ENCODE measurements at regions not wholly inside any gene's neighbourhood (a gene's known extent, or its start where the extent isn't known, plus 50 kb on each side); places are given as distances from the start of the nearest gene placed in this dataset.
"Not testable (repeated sequence)": the region's sequence is repeated elsewhere in the genome, so short reads cannot be mapped to it uniquely, and the experiment has no call there.

DNA sequence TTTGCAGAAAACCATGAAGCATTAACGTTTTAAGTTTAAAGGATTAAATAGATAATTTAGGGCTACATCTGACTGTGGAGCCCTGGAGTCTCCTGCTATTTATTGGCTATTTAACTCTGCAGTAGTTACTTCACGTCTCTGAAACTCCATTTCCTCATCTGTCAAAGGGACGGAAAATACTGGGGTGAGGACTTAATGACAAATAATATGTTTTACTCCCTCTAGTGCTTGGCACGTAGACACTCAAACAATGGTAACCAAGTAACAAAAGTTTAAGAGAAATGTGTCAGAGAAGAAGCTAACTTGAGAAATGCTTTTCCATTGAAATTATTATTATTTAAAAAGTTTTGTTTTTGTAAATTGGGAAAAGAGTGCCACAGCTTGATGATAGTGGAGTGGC is 130.7 kb upstream of the RCN1 start:
- Mint-ChIP-seq H3K27ac (no peak overlapping the region), H3K4me1 (peaks cover 0 to 2% of the 10 kb centered on the region in 2 donors), H3K36me3 (no peaks in the 10 kb centered on the region), H3K9me3 (peaks cover 0 to 3% (median 0%) of the 10 kb centered on the region in 6 donors), H3K27me3 (ENCODE audit: low read depth in 3 of 3) (peaks cover 0 to 3% (median 2%) of the 10 kb centered on the region in 3 donors), H3K4me3 (no peak overlapping the region)
- no peak for DNase-seq

DNA sequence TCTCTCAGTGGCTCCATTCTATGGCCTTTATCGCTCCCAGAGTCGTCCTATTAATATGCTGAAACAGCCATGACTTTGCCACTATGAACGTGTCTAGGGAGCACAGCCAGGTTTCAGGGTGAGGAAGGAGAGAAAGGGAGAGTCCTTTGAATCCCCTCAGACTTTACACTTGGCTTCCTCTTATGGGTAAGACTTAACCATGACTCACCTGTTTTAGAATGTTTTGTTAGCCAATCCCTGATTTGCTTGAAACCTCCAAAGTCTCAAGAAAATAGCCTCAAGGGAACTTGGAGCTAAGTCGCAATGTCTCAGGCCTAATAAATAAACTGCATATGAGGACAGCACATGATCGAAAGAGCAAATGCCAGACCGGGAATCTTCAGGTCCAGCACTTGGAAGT is 131.2 kb upstream of the RCN1 start:
- H3K27ac Mint-ChIP-seq, result no peak overlapping the region
- H3K27me3 Mint-ChIP-seq (ENCODE audit: low read depth in 3 of 3), result peaks cover 0 to 6% (median 2%) of the 10 kb centered on the region in 3 donors
- H3K36me3 Mint-ChIP-seq, result no peaks in the 10 kb centered on the region
- no peak overlapping the region for H3K4me3 Mint-ChIP-seq
- H3K4me1 Mint-ChIP-seq, result peaks cover 0 to 2% of the 10 kb centered on the region in 2 donors
- no peak for DNase-seq
- H3K9me3 Mint-ChIP-seq, result peaks cover 0 to 3% (median 0%) of the 10 kb centered on the region in 6 donors

- H3K4me1 Mint-ChIP-seq, result peaks cover 0 to 2% of the 10 kb centered on the region in 2 donors
- peaks cover 0 to 2% (median 0%) of the 10 kb centered on the region in 6 donors for H3K9me3 Mint-ChIP-seq
- H3K27ac Mint-ChIP-seq, result no peak overlapping the region
- no peak overlapping the region for H3K4me3 Mint-ChIP-seq
- peak; percentile 17 to 44 (median 35) for DNase-seq
- H3K36me3 Mint-ChIP-seq, result no peaks in the 10 kb centered on the region
- H3K27me3 Mint-ChIP-seq (ENCODE audit: low read depth in 3 of 3), result peaks cover 2 to 6% (median 3%) of the 10 kb centered on the region in 3 donors
These were observed 132.7 kb upstream of the RCN1 start for GRCh38 chr11:31958076-31958735.

- Mint-ChIP-seq H3K9me3 (peaks cover 0 to 1% (median 0%) of the 10 kb centered on the region in 6 donors), H3K27me3 (ENCODE audit: low read depth in 3 of 3) (peaks cover 2 to 6% (median 3%) of the 10 kb centered on the region in 3 donors), H3K27ac (no peak overlapping the region), H3K36me3 (no peaks in the 10 kb centered on the region), H3K4me1 (peaks cover 0 to 2% of the 10 kb centered on the region in 2 donors), H3K4me3 (no peak overlapping the region)
- no peak for DNase-seq
These were observed 133.2 kb upstream of the RCN1 start for GRCh38 chr11:31957674-31958073.

DNA sequence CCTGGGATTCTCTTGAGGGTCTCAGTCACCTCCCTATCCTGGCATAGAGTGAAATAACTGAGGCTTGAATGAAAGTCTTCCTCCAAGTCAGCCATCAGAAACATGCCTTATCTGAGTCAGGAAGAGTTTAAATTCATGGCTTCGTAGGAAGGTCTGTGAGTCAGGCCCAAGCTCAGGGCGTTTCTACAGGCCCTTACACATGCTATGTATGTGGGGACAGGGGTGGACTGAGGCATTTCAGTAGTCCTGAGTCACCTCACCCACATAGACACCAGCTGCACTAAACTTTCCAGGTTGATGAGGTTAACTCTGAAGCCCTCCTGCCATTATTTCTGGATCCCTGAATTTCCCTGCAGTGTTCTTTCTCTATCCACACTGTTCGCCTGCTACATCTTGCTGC is 134.6 kb upstream of the RCN1 start:
- no peaks in the 10 kb centered on the region for H3K9me3 Mint-ChIP-seq
- H3K36me3 Mint-ChIP-seq, result no peaks in the 10 kb centered on the region
- H3K27me3 Mint-ChIP-seq (ENCODE audit: low read depth in 3 of 3), result peaks cover 2 to 11% (median 3%) of the 10 kb centered on the region in 3 donors
- no peak overlapping the region for H3K4me3 Mint-ChIP-seq
- DNase-seq, result no peak
- H3K4me1 Mint-ChIP-seq, result peaks cover 0 to 2% of the 10 kb centered on the region in 2 donors
- H3K27ac Mint-ChIP-seq, result peak overlapping the region in 1 of 6 donors; percentile 12

GRCh38 chr11:31955838-31956237 is 135.0 kb upstream of the RCN1 start:
- H3K4me3 Mint-ChIP-seq, result no peak overlapping the region

GRCh38 chr11:31953803-31954327 is 137.0 kb upstream of the RCN1 start:
- Mint-ChIP-seq H3K4me3 (no peak overlapping the region), H3K36me3 (no peaks in the 10 kb centered on the region), H3K27ac (no peak overlapping the region), H3K4me1 (peaks cover 14 to 18% of the 10 kb centered on the region in 2 donors), H3K27me3 (ENCODE audit: low read depth in 3 of 3) (peaks cover 0 to 11% (median 3%) of the 10 kb centered on the region in 3 donors), H3K9me3 (peaks cover 0 to 2% (median 0%) of the 10 kb centered on the region in 6 donors)
- DNase-seq, result no peak

More at GRCh38 chr11:31955838-31956237, 135.0 kb upstream of the RCN1 start:
- H3K27me3 Mint-ChIP-seq (ENCODE audit: low read depth in 3 of 3), result peaks cover 2 to 11% (median 3%) of the 10 kb centered on the region in 3 donors
- no peak overlapping the region for H3K27ac Mint-ChIP-seq
- DNase-seq, result no peak
- H3K9me3 Mint-ChIP-seq, result no peaks in the 10 kb centered on the region
- H3K4me1 Mint-ChIP-seq, result peaks cover 0 to 2% of the 10 kb centered on the region in 2 donors
- H3K36me3 Mint-ChIP-seq, result no peaks in the 10 kb centered on the region

- H3K4me1 Mint-ChIP-seq, result peaks cover 14 to 18% of the 10 kb centered on the region in 2 donors
- H3K9me3 Mint-ChIP-seq; H3K36me3 Mint-ChIP-seq; H3K27me3 Mint-ChIP-seq (ENCODE audit: low read depth in 3 of 3); DNase-seq: not testable (repeated sequence)
- H3K4me3 Mint-ChIP-seq, result peak overlapping the region in 2 of 5 donors; percentile 15 to 46
- H3K27ac Mint-ChIP-seq, result peak overlapping the region; percentile 1 to 65 (median 48)
These were observed 138.6 kb upstream of the PAX6 start for GRCh38 chr11:31949733-31950200.

DNA sequence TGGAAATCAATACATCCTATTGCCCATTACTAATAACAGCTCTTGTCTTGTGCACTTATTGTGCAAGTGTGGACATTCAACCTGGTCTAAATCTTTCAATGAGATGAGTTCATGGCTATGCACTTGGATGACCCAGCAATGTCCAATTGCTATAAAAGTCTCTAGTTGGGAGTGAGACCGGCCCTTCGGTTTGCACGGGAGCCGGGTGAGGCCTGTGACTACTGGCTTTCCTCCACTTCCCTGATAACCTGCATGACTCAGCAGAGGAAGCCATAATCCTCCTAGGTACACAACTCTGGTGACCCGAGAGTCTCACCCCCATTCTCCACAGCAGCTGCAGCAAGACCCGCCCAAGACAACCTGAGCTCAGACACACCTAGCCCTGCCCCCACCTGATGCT is 135.9 kb upstream of the PAX6 start:
- no peak overlapping the region for H3K27ac Mint-ChIP-seq
- no peaks in the 10 kb centered on the region for H3K36me3 Mint-ChIP-seq
- no peak for DNase-seq
- peaks cover 0 to 2% (median 0%) of the 10 kb centered on the region in 3 donors for H3K27me3 Mint-ChIP-seq (ENCODE audit: low read depth in 3 of 3)
- peaks cover 0 to 5% (median 0%) of the 10 kb centered on the region in 6 donors for H3K9me3 Mint-ChIP-seq
- no peak overlapping the region for H3K4me3 Mint-ChIP-seq
- peaks cover 14 to 26% of the 10 kb centered on the region in 2 donors for H3K4me1 Mint-ChIP-seq

DNA sequence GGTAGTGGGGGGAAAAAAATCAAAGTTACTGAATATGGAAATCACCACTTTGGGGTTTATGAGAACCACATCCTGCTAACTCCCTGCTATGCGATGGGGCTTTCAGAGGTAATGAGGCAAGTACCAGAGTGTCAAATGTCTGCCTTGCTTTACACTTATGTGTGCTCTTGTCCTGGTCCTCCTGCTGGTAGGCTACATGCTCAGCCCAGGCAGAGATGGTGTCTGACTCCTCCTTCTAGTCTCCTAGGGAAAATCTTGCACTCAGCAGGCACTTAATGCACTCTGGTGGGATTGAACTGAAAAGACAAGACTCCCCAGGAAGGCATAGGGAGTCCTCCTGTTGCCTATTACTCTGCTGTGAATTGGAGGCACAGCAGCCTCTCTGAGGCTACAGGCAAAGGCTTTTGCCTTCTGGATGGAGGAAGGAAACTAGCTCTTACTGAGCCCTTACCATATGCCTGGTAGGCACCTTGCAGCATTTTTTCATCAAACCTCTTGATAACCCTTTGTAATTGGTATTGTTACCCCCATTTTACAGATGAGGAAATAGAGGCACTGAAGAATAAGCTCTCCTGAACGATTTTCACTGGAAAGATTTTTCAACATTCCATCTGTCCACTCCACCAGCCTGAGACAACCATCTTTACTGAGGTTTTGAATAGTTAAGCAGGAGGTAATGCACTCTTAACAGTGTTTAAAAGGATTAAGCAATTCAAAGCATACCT is 132.1 kb upstream of the PAX6 start:
- Mint-ChIP-seq H3K4me3 (no peak overlapping the region), H3K9me3 (peaks cover 0 to 3% (median 0%) of the 10 kb centered on the region in 6 donors), H3K36me3 (no peaks in the 10 kb centered on the region), H3K4me1 (peaks cover 0 to 8% of the 10 kb centered on the region in 2 donors), H3K27me3 (ENCODE audit: low read depth in 3 of 3) (peaks cover 0 to 14% (median 2%) of the 10 kb centered on the region in 3 donors), H3K27ac (no peak overlapping the region)
- DNase-seq, result peak in 1 of 3 donors; percentile 7

- Mint-ChIP-seq H3K9me3 (no peaks in the 10 kb centered on the region), H3K27ac (no peak overlapping the region), H3K4me1 (peaks cover 0 to 8% of the 10 kb centered on the region in 2 donors), H3K4me3 (no peak overlapping the region), H3K36me3 (no peaks in the 10 kb centered on the region), H3K27me3 (ENCODE audit: low read depth in 3 of 3) (peaks cover 0 to 14% (median 6%) of the 10 kb centered on the region in 3 donors)
- DNase-seq, result no peak
These were observed 129.4 kb upstream of the PAX6 start for GRCh38 chr11:31940371-31941037.

DNA sequence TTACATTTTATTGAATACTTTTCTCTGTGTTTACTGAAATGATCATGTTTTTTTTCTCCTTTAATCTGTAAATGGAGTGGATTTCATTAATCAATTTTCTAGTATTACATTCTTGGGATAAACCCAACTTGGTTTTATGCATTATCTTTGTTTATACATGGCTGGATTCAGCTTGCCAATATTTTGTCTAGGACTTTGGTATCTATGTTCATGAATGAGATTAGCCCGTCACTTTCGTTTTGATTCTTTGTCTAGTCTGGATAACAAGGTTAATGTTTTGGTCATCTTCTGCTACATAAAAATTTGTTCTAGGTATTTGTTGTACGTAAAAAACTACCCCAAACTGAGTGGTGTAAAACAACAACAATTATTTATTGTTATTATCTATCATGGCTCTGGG is 127.9 kb upstream of the PAX6 start:
- H3K4me1 Mint-ChIP-seq, result peaks cover 0 to 8% of the 10 kb centered on the region in 2 donors
- H3K9me3 Mint-ChIP-seq, result no peaks in the 10 kb centered on the region
- H3K27ac Mint-ChIP-seq, result no peak overlapping the region
- peaks cover 0 to 14% (median 6%) of the 10 kb centered on the region in 3 donors for H3K27me3 Mint-ChIP-seq (ENCODE audit: low read depth in 3 of 3)
- DNase-seq, result no peak
- no peak overlapping the region for H3K4me3 Mint-ChIP-seq
- H3K36me3 Mint-ChIP-seq, result no peaks in the 10 kb centered on the region

GRCh38 chr11:31936312-31936711 is 125.2 kb upstream of the PAX6 start:
- H3K9me3 Mint-ChIP-seq, result no peaks in the 10 kb centered on the region
- H3K4me3 Mint-ChIP-seq, result no peak overlapping the region
- H3K27ac Mint-ChIP-seq, result no peak overlapping the region
- H3K36me3 Mint-ChIP-seq, result no peaks in the 10 kb centered on the region
- peaks cover 3 to 11% (median 3%) of the 10 kb centered on the region in 3 donors for H3K27me3 Mint-ChIP-seq (ENCODE audit: low read depth in 3 of 3)
- H3K4me1 Mint-ChIP-seq, result no peaks in the 10 kb centered on the region
- DNase-seq, result no peak
